ENCODE measurements at regions not wholly inside any gene's neighbourhood (a gene's known extent, or its start where the extent isn't known, plus 50 kb on each side); places are given as distances from the start of the nearest gene placed in this dataset.

- no peak for ATAC-seq
- ChIA-PET POLR2A (interaction anchor here (1.5 to 2.8 kb wide), 3 partner anchors 8 to 25 kb away, joined by 4 to 41 read pairs (median 9); no protein-coding TSS in a partner anchor), CTCF (ENCODE audit: low intra/inter-chr PET ratio, low total read pairs) (no interaction called here)
- Histone ChIP-seq H3K4me2 (ENCODE audit: low read depth, low read length) (no peak overlapping the region), H3K36me3 (replicated peaks in 1 of 2; ENCODE audit: control insufficient read depth in 1 of 2, insufficient read depth in 2 of 2, low read length in 2 of 2) (no peaks in the 10 kb centered on the region), H3K4me3 (replicated peaks in 1 of 3; ENCODE audit: insufficient read depth in 1 of 3, low read depth in 2 of 3, low read length in 3 of 3) (no peak overlapping the region), H4K20me1 (ENCODE audit: insufficient read depth, low read length) (no peaks in the 10 kb centered on the region), H3K9ac (ENCODE audit: insufficient read depth, low read depth, low read length) (no peak overlapping the region), H2AFZ (ENCODE audit: low read length) (peak overlapping the region; percentile 45), H3K9me3 (ENCODE audit: low read length) (no peaks in the 10 kb centered on the region), H3K79me2 (ENCODE audit: insufficient read depth, low read length) (no peaks in the 10 kb centered on the region), H3K27me3 (ENCODE audit: control insufficient read depth in 1 of 2, insufficient read depth in 2 of 2, low read length in 2 of 2) (no peaks in the 10 kb centered on the region; a peak in 1 of 5 replicates), H3K4me1 (ENCODE audit: insufficient read depth, low read length) (peaks cover 50% of the 10 kb centered on the region), H3K27ac (ENCODE audit: extremely low read length, insufficient read depth, low read length) (no peak overlapping the region)
- DNase-seq (ENCODE audit: low spot score), result no peak
- TF ChIP-seq ZNF362 (CRISPR knock-in tag; IDR thresholded peaks at IDR 0.05; ENCODE audit: borderline replicate concordance) (peak; percentile 24; the same call in 1 of the 2 replicates), NFIB (CRISPR knock-in tag; IDR thresholded peaks at IDR 0.05; ENCODE audit: borderline replicate concordance) (no peak), ZNF678 (CRISPR knock-in tag; IDR thresholded peaks at IDR 0.05) (no peak), MAFF (IDR thresholded peaks at IDR 0.05; ENCODE audit: low read depth, low read length) (peak; percentile 68), MAFK (conservative IDR thresholded peaks at IDR 0.05 in 1 of 2, IDR thresholded peaks at IDR 0.05 in 1 of 2; ENCODE audit: low read length in 2 of 2) (peak; percentile 62 to 68)
- TF ChIP-seq, protein P1, sequence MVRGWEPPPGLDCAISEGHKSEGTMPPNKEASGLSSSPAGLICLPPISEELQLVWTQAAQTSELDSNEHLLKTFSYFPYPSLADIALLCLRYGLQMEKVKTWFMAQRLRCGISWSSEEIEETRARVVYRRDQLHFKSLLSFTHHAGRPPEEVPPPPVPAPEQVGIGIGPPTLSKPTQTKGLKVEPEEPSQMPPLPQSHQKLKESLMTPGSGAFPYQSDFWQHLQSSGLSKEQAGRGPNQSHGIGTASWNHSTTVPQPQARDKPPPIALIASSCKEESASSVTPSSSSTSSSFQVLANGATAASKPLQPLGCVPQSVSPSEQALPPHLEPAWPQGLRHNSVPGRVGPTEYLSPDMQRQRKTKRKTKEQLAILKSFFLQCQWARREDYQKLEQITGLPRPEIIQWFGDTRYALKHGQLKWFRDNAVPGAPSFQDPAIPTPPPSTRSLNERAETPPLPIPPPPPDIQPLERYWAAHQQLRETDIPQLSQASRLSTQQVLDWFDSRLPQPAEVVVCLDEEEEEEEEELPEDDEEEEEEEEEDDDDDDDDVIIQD (CRISPR knock-in tag; IDR thresholded peaks at IDR 0.05; ENCODE audit: low read depth), result no peak
- intact Hi-C loops (cut with micrococcal nuclease; ENCODE audit: unreplicated experiment) (no loop called here), in situ Hi-C loops (cut with HindIII; ENCODE audit: extremely low pct_ligation_motif_present, low pct_unique_long_range_greater_than_20kb) (no loop called here)
- no TSS peak for BruUV-seq (replicated peaks)
- FAIRE-seq, result no peak
- WGBS (ENCODE audit: low lambda C conversion rate), result 81% methylated on average over 9 of the region's 9 CpGs
Observed at GRCh38 chr12:53824001-53824712, 72.4 kb upstream of the CISTR start.

All from HepG2 (cell line).